GM18511 (cell line): ENCODE measurements at regions not wholly inside any gene's neighbourhood (a gene's known extent, or its start where the extent isn't known, plus 50 kb on each side); places are given as distances from the start of the nearest gene placed in this dataset.
"Not testable (repeated sequence)": the region's sequence is repeated elsewhere in the genome, so short reads cannot be mapped to it uniquely, and the experiment has no call there.

ENCODE experiments used
- ATAC-seq: cut with Tn5 transposase; IDR thresholded peaks from one replicate; pipeline ENCODE4 v1.9.1; 2021; ENCODE audit warnings: mild to moderate bottlenecking, moderate library complexity; ENCODE audit not compliant: unreplicated experiment

GRCh38 chr4:43423276-43423675 lies 530.8 kb downstream of the GRXCR1 start:
- no peak for ATAC-seq

GRCh38 chr4:43425206-43425605 lies 532.7 kb downstream of the GRXCR1 start:
- no peak for ATAC-seq

GRCh38 chr4:43435291-43435690 lies 542.8 kb downstream of the GRXCR1 start:
- ATAC-seq = no peak

DNA sequence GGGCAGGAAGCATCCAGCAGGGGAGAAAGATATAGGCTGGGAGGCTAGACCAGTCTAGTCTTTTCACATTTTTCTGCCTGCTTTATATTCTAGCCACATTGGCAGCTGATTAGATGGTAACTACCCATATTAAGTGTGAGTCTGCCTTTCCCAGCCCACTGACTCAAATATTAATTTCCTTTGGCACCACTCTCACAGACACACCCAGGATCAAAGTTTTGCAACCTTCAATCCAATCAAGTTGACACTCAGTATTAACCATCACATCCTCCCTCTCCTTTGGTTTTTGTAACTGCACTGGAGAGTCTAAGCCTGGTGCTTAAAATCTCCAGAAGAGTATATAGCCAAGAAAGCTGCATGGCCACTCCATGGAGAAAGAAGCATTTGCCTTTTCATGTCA lies 560.4 kb downstream of the GRXCR1 start:
- no peak for ATAC-seq

GRCh38 chr4:43456383-43456782 lies 563.9 kb downstream of the GRXCR1 start:
- no peak for ATAC-seq

GRCh38 chr4:43457866-43458265 lies 565.4 kb downstream of the GRXCR1 start:
- ATAC-seq = no peak

- no peak for ATAC-seq
These were observed 565.8 kb downstream of the GRXCR1 start for GRCh38 chr4:43458293-43458692.

DNA sequence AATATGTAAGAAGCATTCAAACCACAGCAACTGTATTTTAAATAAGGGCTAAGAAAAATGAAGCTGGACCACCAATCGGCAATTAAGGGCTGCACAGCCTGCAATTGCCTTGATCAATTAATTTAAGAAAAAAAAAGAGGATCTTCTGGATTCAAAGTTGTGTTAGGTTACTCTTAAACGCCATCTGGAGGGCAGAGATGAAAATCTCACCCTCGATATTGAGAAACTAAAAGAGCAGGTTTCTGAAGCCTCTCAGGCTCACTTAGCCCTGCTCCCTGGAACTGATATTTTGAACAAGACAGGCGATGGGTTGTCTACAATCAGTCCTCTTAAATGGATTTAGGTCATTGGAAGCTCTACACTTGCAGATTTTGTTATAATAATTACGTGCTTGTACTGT lies 579.4 kb downstream of the GRXCR1 start:
- ATAC-seq = no peak

GRCh38 chr4:43481526-43481925 lies 589.0 kb downstream of the GRXCR1 start:
- no peak for ATAC-seq

DNA sequence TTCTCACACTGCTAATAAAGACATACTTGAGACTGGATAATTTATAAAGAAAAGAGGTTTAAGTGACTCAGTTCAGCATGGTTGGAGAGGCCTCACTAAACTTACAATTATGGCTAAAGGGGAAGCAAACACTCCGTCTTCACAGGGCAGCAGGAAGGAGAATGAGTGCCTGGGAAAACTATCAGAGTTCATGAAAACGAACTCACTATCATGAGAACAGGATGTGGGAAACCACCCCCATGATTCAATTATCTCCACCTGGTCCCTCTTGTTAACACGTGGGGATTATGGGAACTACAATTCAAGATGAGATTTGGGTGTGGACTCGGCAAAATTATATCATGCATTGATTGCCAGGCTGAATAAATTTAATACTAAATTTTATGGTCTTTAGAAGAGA lies 592.7 kb downstream of the GRXCR1 start:
- no peak for ATAC-seq

DNA sequence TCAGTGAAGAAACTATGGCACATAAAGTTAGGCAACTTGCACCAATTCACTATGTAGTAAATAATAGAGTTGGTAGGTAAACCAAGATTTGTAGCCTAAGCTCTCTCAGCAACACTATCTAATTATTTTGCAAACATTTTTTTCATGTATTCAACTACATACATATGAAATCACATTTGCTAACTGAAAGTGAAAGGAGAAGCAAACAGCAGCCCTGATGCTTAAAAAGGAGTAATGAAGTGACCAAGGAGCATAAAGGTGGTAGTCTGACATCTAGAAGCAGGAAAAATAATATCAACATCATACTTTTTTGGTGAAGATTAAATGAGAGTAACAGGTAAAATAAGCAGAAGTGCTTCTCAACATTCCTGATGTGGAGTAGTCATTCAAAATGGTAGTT lies 603.7 kb downstream of the GRXCR1 start:
- ATAC-seq = peak; percentile 56

GRCh38 chr4:43496602-43497001 lies 604.1 kb downstream of the GRXCR1 start:
- peak; percentile 12 for ATAC-seq

- ATAC-seq = not testable (repeated sequence)
These were observed 613.3 kb downstream of the GRXCR1 start for GRCh38 chr4:43505823-43506222.

GRCh38 chr4:43512253-43512652 lies 619.7 kb downstream of the GRXCR1 start:
- no peak for ATAC-seq

- ATAC-seq = no peak
These were observed 633.1 kb downstream of the GRXCR1 start for GRCh38 chr4:43525646-43526045.

DNA sequence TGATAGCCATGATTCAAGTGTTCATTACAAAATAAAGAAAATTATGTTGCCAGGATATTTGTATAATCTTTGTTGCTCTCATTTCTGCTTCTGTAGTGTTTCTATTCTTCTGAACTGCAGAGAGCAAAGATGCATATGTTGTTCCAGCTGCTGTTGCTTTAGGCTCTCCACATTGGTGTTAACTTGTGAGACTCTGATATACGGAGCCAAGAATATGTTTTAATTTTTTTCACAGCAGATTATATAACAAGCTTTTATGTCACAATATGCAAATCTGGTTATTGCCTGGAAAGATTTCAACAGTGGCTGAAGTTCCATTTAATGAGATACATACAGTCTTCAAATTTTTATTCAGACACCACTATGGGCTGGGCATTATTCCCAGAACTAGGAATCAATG lies 655.0 kb downstream of the GRXCR1 start:
- ATAC-seq = no peak

DNA sequence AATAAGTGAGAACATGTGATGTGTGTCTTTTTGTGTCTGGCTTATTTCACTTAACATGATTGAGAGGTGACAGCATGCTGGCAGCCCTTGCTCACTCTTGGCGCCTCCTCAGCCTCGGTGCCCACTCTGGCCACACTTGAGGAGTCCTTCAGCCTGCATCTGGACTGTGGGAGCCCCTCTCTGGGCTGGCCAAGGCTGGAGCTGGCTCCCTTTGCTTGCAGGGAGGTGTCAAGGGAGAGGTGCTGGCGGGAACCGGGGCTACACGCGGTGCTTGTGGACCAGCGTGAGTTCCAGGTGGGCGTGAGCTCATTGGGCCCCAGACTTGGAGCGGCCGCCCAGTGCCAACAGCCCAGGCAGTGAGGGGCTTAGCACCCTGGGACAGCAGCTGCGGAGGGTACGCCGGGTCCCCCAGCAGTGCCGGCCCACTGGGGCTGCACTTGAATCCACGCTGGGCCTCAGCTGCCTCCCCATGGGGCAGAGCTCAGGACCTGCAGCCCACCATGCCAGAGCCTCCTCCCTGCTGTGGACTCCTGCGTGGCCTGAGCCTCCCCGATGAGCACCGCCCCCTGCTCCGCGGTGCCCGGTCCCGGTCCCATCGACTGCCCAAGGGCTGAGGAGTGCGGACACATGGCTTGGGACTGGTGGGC lies 658.6 kb downstream of the GRXCR1 start:
- no peak for ATAC-seq

DNA sequence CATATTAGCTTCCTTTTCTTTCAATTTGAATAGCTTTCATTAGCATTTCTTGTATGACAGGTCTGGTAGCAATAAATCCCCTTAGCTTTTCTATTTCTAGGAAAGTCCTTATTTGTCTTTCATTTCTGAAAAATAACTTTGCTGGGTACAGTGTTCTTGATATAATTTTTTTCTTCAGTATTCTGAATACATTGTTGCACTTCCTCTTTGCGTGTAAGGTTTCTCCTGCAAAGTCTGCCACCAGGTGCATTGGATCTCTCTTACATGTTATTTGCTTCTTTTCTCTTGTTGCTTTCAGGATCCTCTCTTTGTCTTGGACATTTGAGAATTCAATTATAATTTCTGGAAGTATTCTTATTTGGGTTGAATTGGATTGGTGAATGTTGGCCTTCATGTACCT lies 663.7 kb downstream of the GRXCR1 start:
- no peak for ATAC-seq

- ATAC-seq = no peak
These were observed 667.5 kb downstream of the GRXCR1 start for GRCh38 chr4:43560047-43560446.

- ATAC-seq = no peak
These were observed 671.6 kb downstream of the GRXCR1 start for GRCh38 chr4:43564107-43564506.

DNA sequence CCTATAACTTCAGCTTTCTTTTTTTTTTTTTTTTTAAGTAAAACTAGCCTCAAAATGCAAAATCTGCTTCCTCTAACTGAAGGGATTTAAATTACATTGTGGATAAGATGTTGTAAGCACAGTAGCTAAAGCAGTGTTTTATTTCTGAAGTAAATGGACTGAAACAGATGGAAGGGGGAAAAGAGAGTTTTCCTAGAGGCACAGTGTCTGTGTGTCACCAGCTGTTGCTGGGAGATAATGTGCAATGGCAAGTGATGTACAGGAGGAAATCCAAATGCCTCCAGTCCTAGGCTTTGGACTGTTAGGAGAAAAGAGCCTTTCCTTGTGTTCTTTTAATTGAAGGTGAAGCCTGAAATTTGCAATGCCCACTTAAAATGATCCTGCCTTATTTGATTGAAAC lies 672.1 kb downstream of the GRXCR1 start:
- ATAC-seq = no peak

DNA sequence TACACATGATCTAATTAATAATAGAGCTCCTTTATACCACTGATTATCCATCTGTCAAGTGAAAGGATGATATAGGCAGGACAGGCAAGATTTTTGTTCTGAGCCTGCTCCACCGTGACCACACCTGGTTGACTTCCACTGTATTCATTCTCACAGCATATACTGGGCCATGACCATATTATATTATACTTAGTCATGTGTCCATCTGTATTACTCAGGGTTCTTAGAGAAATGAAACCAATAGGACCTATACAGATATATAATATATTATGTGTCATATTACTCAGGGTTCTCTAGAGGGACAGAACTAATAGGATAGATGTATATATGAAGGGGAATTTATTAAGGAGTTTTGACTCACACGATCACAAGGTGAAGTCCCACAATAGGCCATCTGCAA lies 675.1 kb downstream of the GRXCR1 start:
- ATAC-seq = no peak

GRCh38 chr4:43586813-43587212 lies 694.3 kb downstream of the GRXCR1 start:
- ATAC-seq = no peak
